ENCODE measurements at regions not wholly inside any gene's neighbourhood (a gene's known extent, or its start where the extent isn't known, plus 50 kb on each side); places are given as distances from the start of the nearest gene placed in this dataset.

- H3K27ac ChIP-seq (ENCODE audit: low read depth, low read length): no peak overlapping the region
- no peak overlapping the region for H3K56ac ChIP-seq (replicated peaks; ENCODE audit: insufficient read length, low read depth, low read length)
- H4K91ac ChIP-seq (replicated peaks; ENCODE audit: insufficient read length, low read length): no peak overlapping the region
- no peak overlapping the region for H2BK120ac ChIP-seq (replicated peaks; ENCODE audit: low read depth, low read length)
- peaks cover 0 to 3% (median 0%) of the 10 kb centered on the region in 4 experiments; a peak in 2 of 7 replicates for H3K4me1 ChIP-seq (replicated peaks in 1 of 4; ENCODE audit: control insufficient read depth in 3 of 4, insufficient read depth in 4 of 4, low read length in 3 of 4)
- no peak overlapping the region for H3K9ac ChIP-seq (replicated peaks in 1 of 4; ENCODE audit: extremely low read depth in 1 of 4, low read depth in 3 of 4, low read length in 3 of 4)
- H2AFZ ChIP-seq (ENCODE audit: low read length): no peak overlapping the region
- no peaks in the 10 kb centered on the region for H3K27me3 ChIP-seq (replicated peaks in 1 of 4; ENCODE audit: control insufficient read depth in 3 of 4, extremely low read depth in 1 of 4, insufficient read depth in 3 of 4, low read length in 3 of 4)
- no peak overlapping the region for H2AK5ac ChIP-seq (ENCODE audit: low read depth, low read length)
- H4K20me1 ChIP-seq (replicated peaks in 1 of 2; ENCODE audit: control insufficient read depth in 1 of 2, insufficient read depth in 2 of 2, low read length in 2 of 2): no peaks in the 10 kb centered on the region
- H3K79me1 ChIP-seq (ENCODE audit: low read depth, low read length): no peaks in the 10 kb centered on the region
- no peak overlapping the region for H3K4me2 ChIP-seq (ENCODE audit: insufficient read depth in 1 of 2, low read depth in 2 of 2, low read length in 2 of 2)
- no peak overlapping the region for H2BK20ac ChIP-seq (ENCODE audit: low read length)
- no peak overlapping the region for H2BK5ac ChIP-seq (ENCODE audit: low read depth, low read length)
- no peaks in the 10 kb centered on the region for H3K9me3 ChIP-seq (ENCODE audit: insufficient read depth in 2 of 2, low read depth in 1 of 2, low read length in 1 of 2)
- WGBS, 2 experiments (ENCODE audit: extremely low coverage in 1 of 2, insufficient coverage in 1 of 2, insufficient read length in 1 of 2, insufficient replicate concordance in 2 of 2, low coverage in 1 of 2, low lambda C conversion rate in 2 of 2, missing lambda C conversion rate in 1 of 2): 98% methylated on average over 2 of the region's 2 CpGs; no CpG with 5 or more reads in 1 of the 2 experiments
- H4K5ac ChIP-seq (ENCODE audit: insufficient read length, low read depth, low read length): no peak overlapping the region
- no peak overlapping the region for H3K23ac ChIP-seq (ENCODE audit: insufficient read length)
- H3K36me3 ChIP-seq (ENCODE audit: control insufficient read depth in 2 of 4, insufficient read depth in 4 of 4, low read length in 3 of 4): no peaks in the 10 kb centered on the region
- no peak for FAIRE-seq
- H4K8ac ChIP-seq (ENCODE audit: extremely low read depth, insufficient read depth, low read length): no peak overlapping the region
- H3K14ac ChIP-seq (ENCODE audit: insufficient read length): no peak overlapping the region
- H3K4ac ChIP-seq (replicated peaks; ENCODE audit: insufficient read length, low read depth, low read length): no peak overlapping the region
- H2BK15ac ChIP-seq (ENCODE audit: low read length): no peak overlapping the region
- H2BK12ac ChIP-seq (ENCODE audit: low read depth, low read length): no peak overlapping the region
- no peak overlapping the region for H3K4me3 ChIP-seq (ENCODE audit: extremely low read depth in 1 of 4, insufficient read depth in 2 of 4, low read depth in 3 of 4, low read length in 4 of 4)
- no peaks in the 10 kb centered on the region for H3K23me2 ChIP-seq (ENCODE audit: low read depth, low read length)
- no peaks in the 10 kb centered on the region for H3K79me2 ChIP-seq (ENCODE audit: control insufficient read depth in 1 of 2, insufficient read depth in 2 of 2, low read length in 2 of 2)
- no peak for TF ChIP-seq HDAC2 (IDR thresholded peaks at IDR 0.05; ENCODE audit: borderline replicate concordance in 1 of 2, low read depth in 2 of 2, low read length in 2 of 2)
- TF ChIP-seq SAP30 (IDR thresholded peaks at IDR 0.05; ENCODE audit: insufficient read depth, insufficient replicate concordance, low read length): no peak
- no peak for TF ChIP-seq MAX (IDR thresholded peaks at IDR 0.05)
- ChIA-PET POLR2A (ENCODE audit: partially characterized antibody) (no interaction called here), CTCF (ENCODE audit: partially characterized antibody) (no interaction called here)
- no peak overlapping the region for H3K18ac ChIP-seq (ENCODE audit: extremely low read depth, low read length)
- no peak for DNase-seq (ENCODE audit: low read depth in 1 of 2, low spot score in 2 of 2)
Observed at GRCh38 chr3:117871934-117872333, 1162.4 kb downstream of the TUSC7 start.
